ENCODE measurements at regions not wholly inside any gene's neighbourhood (a gene's known extent, or its start where the extent isn't known, plus 50 kb on each side); places are given as distances from the start of the nearest gene placed in this dataset.

- under 1% methylated on average over 2 of the region's 2 CpGs for WGBS (ENCODE audit: low lambda C conversion rate)
- H3K4me1 ChIP-seq (ENCODE audit: insufficient read depth, low read length): no peaks in the 10 kb centered on the region
- in situ Hi-C loops (cut with HindIII; ENCODE audit: extremely low pct_ligation_motif_present, low pct_unique_long_range_greater_than_20kb) (no loop called here), intact Hi-C loops (cut with micrococcal nuclease; ENCODE audit: unreplicated experiment) (no loop called here)
- H3K4me3 ChIP-seq (replicated peaks in 1 of 3; ENCODE audit: insufficient read depth in 1 of 3, low read depth in 2 of 3, low read length in 3 of 3): no peak overlapping the region
- no peak for FAIRE-seq
- H3K79me2 ChIP-seq (ENCODE audit: insufficient read depth, low read length): no peaks in the 10 kb centered on the region
- H3K27ac ChIP-seq (ENCODE audit: extremely low read length, insufficient read depth, low read length): no peak overlapping the region
- ATAC-seq: no peak
- peaks cover 93% of the 10 kb centered on the region for H3K9me3 ChIP-seq (ENCODE audit: low read length)
- CTCF ChIA-PET (ENCODE audit: low intra/inter-chr PET ratio, low total read pairs): no interaction called here
- H4K20me1 ChIP-seq (ENCODE audit: insufficient read depth, low read length): no peaks in the 10 kb centered on the region
- BruUV-seq (replicated peaks): no TSS peak
- POLR2A ChIA-PET: no interaction called here
- no peak overlapping the region for H3K4me2 ChIP-seq (ENCODE audit: low read depth, low read length)
- no peaks in the 10 kb centered on the region for H3K27me3 ChIP-seq (ENCODE audit: control insufficient read depth in 1 of 2, insufficient read depth in 2 of 2, low read length in 2 of 2)
- no peaks in the 10 kb centered on the region for H3K36me3 ChIP-seq (replicated peaks in 1 of 2; ENCODE audit: control insufficient read depth in 1 of 2, insufficient read depth in 2 of 2, low read length in 2 of 2)
- no peak overlapping the region for H3K9ac ChIP-seq (ENCODE audit: insufficient read depth, low read depth, low read length)
- H2AFZ ChIP-seq (ENCODE audit: low read length): no peak overlapping the region
- no peak for DNase-seq (ENCODE audit: low spot score)
- no peak for TF ChIP-seq ZFY (CRISPR knock-in tag; IDR thresholded peaks at IDR 0.05)
- TF ChIP-seq ZNF142 (CRISPR knock-in tag; IDR thresholded peaks at IDR 0.05): no peak
- no peak for TF ChIP-seq TGIF2 (CRISPR knock-in tag; IDR thresholded peaks at IDR 0.05)
- TF ChIP-seq, protein P1, sequence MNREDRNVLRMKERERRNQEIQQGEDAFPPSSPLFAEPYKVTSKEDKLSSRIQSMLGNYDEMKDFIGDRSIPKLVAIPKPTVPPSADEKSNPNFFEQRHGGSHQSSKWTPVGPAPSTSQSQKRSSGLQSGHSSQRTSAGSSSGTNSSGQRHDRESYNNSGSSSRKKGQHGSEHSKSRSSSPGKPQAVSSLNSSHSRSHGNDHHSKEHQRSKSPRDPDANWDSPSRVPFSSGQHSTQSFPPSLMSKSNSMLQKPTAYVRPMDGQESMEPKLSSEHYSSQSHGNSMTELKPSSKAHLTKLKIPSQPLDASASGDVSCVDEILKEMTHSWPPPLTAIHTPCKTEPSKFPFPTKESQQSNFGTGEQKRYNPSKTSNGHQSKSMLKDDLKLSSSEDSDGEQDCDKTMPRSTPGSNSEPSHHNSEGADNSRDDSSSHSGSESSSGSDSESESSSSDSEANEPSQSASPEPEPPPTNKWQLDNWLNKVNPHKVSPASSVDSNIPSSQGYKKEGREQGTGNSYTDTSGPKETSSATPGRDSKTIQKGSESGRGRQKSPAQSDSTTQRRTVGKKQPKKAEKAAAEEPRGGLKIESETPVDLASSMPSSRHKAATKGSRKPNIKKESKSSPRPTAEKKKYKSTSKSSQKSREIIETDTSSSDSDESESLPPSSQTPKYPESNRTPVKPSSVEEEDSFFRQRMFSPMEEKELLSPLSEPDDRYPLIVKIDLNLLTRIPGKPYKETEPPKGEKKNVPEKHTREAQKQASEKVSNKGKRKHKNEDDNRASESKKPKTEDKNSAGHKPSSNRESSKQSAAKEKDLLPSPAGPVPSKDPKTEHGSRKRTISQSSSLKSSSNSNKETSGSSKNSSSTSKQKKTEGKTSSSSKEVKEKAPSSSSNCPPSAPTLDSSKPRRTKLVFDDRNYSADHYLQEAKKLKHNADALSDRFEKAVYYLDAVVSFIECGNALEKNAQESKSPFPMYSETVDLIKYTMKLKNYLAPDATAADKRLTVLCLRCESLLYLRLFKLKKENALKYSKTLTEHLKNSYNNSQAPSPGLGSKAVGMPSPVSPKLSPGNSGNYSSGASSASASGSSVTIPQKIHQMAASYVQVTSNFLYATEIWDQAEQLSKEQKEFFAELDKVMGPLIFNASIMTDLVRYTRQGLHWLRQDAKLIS (CRISPR knock-in tag; IDR thresholded peaks at IDR 0.05): no peak
- no peak for TF ChIP-seq MTA3 (CRISPR knock-in tag; IDR thresholded peaks at IDR 0.05)
- TF ChIP-seq ZNF337 (CRISPR knock-in tag; IDR thresholded peaks at IDR 0.05; ENCODE audit: borderline replicate concordance, low read depth): no peak
- no peak for TF ChIP-seq NFAT5 (CRISPR knock-in tag; IDR thresholded peaks at IDR 0.05)
- no peak for TF ChIP-seq MZF1 (CRISPR knock-in tag; IDR thresholded peaks at IDR 0.05; ENCODE audit: borderline replicate concordance)
- no peak for TF ChIP-seq ASH2L (IDR thresholded peaks at IDR 0.05; ENCODE audit: insufficient read length, low read depth, low read length)
- TF ChIP-seq GABPA (IDR thresholded peaks at IDR 0.05; ENCODE audit: low read depth, low read length): no peak
- TF ChIP-seq GABPA (CRISPR knock-in tag; IDR thresholded peaks at IDR 0.05; ENCODE audit: low read depth): no peak
These were observed 948.7 kb downstream of the LRFN5 start for GRCh38 chr14:42555365-42555764.
